ENCODE measurements at regions not wholly inside any gene's neighbourhood (a gene's known extent, or its start where the extent isn't known, plus 50 kb on each side); places are given as distances from the start of the nearest gene placed in this dataset.

GRCh38 chr11:90646266-90646665 is 423.4 kb upstream of the CHORDC1 start (continued):
- TF ChIP-seq ZBTB21 (CRISPR knock-in tag; IDR thresholded peaks at IDR 0.05; ENCODE audit: borderline replicate concordance) (no peak), GTF2I (CRISPR knock-in tag; conservative IDR thresholded peaks at IDR 0.05) (no peak), RORB (CRISPR knock-in tag; IDR thresholded peaks at IDR 0.05) (no peak), TCF7 (CRISPR knock-in tag; IDR thresholded peaks at IDR 0.05; ENCODE audit: low read depth) (no peak)
- TF ChIP-seq, protein P1, sequence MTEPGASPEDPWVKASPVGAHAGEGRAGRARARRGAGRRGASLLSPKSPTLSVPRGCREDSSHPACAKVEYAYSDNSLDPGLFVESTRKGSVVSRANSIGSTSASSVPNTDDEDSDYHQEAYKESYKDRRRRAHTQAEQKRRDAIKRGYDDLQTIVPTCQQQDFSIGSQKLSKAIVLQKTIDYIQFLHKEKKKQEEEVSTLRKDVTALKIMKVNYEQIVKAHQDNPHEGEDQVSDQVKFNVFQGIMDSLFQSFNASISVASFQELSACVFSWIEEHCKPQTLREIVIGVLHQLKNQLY (CRISPR knock-in tag; IDR thresholded peaks at IDR 0.05), result no peak

DNA sequence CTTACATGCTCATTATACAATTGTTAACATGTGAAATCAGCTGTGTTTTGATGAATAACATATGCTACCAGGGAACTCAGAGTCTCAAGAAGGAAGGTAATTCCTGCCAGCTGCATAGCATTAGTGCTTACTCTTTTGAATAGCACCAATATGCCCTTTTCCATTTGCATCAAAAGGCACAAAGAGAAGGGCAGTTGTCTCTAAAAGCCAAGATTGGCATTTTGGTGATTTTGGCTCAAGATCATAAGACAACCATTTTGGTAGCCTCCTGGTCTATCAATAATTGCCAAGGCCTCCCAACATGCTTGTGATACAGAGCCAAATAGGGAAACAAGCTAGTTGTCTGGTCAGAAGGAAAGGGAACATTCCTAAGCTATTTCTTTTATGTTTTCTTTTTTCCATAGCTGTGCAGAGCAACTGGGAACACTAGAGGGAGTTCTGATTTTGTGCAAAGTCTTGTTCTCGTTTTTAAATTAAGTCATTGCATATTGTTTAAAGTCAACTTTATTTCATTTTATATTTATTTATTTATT is 416.7 kb upstream of the CHORDC1 start:
- POLR2A ChIA-PET, result no interaction called here
- ATAC-seq (peak; percentile 79), DNase-seq (ENCODE audit: low spot score) (no peak)
- no peak for TF ChIP-seq FOXP4 (CRISPR knock-in tag; IDR thresholded peaks at IDR 0.05)
- no peak for TF ChIP-seq ZMAT4 (CRISPR knock-in tag; IDR thresholded peaks at IDR 0.05)
- no peak for TF ChIP-seq NR3C1 (CRISPR knock-in tag; conservative IDR thresholded peaks at IDR 0.05; ENCODE audit: low read depth)
- no peak for TF ChIP-seq MYBL2 (CRISPR knock-in tag; IDR thresholded peaks at IDR 0.05)
- TF ChIP-seq PRDM15 (CRISPR knock-in tag; IDR thresholded peaks at IDR 0.05), result no peak
- TF ChIP-seq E2F4 (CRISPR knock-in tag; IDR thresholded peaks at IDR 0.05; ENCODE audit: borderline replicate concordance, low read depth), result no peak
- TF ChIP-seq ETV6 (CRISPR knock-in tag; IDR thresholded peaks at IDR 0.05), result no peak
- no peak for TF ChIP-seq TCF7 (CRISPR knock-in tag; IDR thresholded peaks at IDR 0.05; ENCODE audit: low read depth)
- no peak for TF ChIP-seq GTF2I (CRISPR knock-in tag; conservative IDR thresholded peaks at IDR 0.05)
- H3K4me3 Mint-ChIP-seq, result no peak overlapping the region
- H3K27me3 Mint-ChIP-seq (ENCODE audit: low read depth), result no peaks in the 10 kb centered on the region
- CTCF ChIA-PET, result interaction anchor here (1.0 to 1.5 kb wide), 5 partner anchors 11 to 163 kb away, joined by 3 to 6 read pairs (median 4); no protein-coding TSS in a partner anchor
- 0 out of 2 replicates have a peak, but pooled peaks cover 3% of the 10 kb centered on the region for H3K9me3 Mint-ChIP-seq
- no peaks in the 10 kb centered on the region; the same call in 1 of the 2 replicates for H3K36me3 Mint-ChIP-seq
- peaks cover 11% of the 10 kb centered on the region for H3K4me1 Mint-ChIP-seq
- H3K27ac Mint-ChIP-seq, result no peak overlapping the region

DNA sequence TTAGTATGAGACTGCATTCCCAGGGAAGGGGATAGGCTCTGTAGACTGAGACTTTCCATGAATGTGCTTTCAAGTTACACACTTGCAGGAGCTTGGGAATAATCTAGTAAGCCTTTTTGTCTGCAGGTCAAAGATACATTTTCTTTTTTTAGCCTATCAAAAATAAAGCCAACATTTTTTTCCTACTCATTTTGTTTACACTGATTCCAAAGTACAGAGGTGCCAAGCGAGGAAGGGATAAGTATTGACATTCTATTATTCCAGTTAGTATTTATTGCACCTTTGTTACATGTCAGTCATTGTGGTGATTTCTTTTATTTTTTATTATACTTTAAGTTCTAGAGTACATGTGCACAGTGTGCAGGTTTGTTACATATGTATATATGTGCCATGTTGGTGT is 413.0 kb upstream of the CHORDC1 start:
- Mint-ChIP-seq H3K36me3 (no peaks in the 10 kb centered on the region; the same call in 1 of the 2 replicates), H3K27ac (no peak overlapping the region), H3K4me1 (peaks cover 7% of the 10 kb centered on the region), H3K4me3 (no peak overlapping the region), H3K27me3 (ENCODE audit: low read depth) (no peaks in the 10 kb centered on the region), H3K9me3 (peaks cover 3% of the 10 kb centered on the region; the same call in 1 of the 2 replicates)
- no peak for TF ChIP-seq ATF2 (CRISPR knock-in tag; IDR thresholded peaks at IDR 0.05; ENCODE audit: borderline replicate concordance, low read depth)
- TF ChIP-seq, protein P2, sequence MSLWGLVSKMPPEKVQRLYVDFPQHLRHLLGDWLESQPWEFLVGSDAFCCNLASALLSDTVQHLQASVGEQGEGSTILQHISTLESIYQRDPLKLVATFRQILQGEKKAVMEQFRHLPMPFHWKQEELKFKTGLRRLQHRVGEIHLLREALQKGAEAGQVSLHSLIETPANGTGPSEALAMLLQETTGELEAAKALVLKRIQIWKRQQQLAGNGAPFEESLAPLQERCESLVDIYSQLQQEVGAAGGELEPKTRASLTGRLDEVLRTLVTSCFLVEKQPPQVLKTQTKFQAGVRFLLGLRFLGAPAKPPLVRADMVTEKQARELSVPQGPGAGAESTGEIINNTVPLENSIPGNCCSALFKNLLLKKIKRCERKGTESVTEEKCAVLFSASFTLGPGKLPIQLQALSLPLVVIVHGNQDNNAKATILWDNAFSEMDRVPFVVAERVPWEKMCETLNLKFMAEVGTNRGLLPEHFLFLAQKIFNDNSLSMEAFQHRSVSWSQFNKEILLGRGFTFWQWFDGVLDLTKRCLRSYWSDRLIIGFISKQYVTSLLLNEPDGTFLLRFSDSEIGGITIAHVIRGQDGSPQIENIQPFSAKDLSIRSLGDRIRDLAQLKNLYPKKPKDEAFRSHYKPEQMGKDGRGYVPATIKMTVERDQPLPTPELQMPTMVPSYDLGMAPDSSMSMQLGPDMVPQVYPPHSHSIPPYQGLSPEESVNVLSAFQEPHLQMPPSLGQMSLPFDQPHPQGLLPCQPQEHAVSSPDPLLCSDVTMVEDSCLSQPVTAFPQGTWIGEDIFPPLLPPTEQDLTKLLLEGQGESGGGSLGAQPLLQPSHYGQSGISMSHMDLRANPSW (CRISPR knock-in tag; conservative IDR thresholded peaks at IDR 0.05; ENCODE audit: low read depth), result no peak
- TF ChIP-seq IRF1 (CRISPR knock-in tag; IDR thresholded peaks at IDR 0.05), result no peak
- no peak for TF ChIP-seq PRRX2 (CRISPR knock-in tag; IDR thresholded peaks at IDR 0.05)
- no peak for TF ChIP-seq JAZF1 (CRISPR knock-in tag; IDR thresholded peaks at IDR 0.05)
- TF ChIP-seq IRF2 (CRISPR knock-in tag; IDR thresholded peaks at IDR 0.05; ENCODE audit: borderline replicate concordance, low read depth), result no peak
- no peak for TF ChIP-seq NR3C1 (CRISPR knock-in tag; conservative IDR thresholded peaks at IDR 0.05; ENCODE audit: low read depth)
- TF ChIP-seq ZNF416 (CRISPR knock-in tag; IDR thresholded peaks at IDR 0.05), result no peak
- ChIA-PET CTCF (no interaction called here), POLR2A (no interaction called here)
- no peak for ATAC-seq
- no peak for DNase-seq (ENCODE audit: low spot score)
